22Rv1 (cell line): ENCODE measurements at regions not wholly inside any gene's neighbourhood (a gene's known extent, or its start where the extent isn't known, plus 50 kb on each side); places are given as distances from the start of the nearest gene placed in this dataset.

Experiments used
- H3K27ac ChIP-seq: fragments of 450-650 bp; 2 replicates; pipeline ENCODE4 v1.5.1; 2017
- CTCF ChIP-seq: fragments of 450-650 bp; IDR thresholded peaks from 2 replicates; pipeline ENCODE4 v1.5.1; 2017; ENCODE audit warnings: mild to moderate bottlenecking
- ZFX ChIP-seq: fragments of 450-650 bp; IDR thresholded peaks from 2 replicates; pipeline ENCODE4 v1.6.1; 2017; ENCODE audit warnings: antibody characterized with exemption, borderline replicate concordance

DNA sequence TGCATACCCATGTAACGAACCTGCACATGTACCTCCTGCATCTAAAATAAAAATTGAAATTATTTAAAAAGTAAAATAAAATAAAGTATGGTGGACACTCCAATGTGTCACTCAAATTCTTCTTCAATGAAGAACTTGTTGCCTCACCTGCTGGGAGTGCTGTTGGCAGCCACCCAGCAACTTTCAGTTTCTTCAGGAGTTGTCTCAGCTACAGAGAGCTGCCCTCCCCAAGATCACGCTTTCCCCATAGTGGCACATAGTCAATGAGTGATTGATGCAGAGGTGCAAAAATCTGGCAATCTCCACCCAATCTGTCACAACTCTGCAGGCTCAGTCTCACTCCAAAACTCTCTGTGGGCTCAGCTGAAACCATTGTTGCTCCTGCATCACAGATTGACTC, 92.3 kb upstream of the C11orf87 start:
- TF ChIP-seq CTCF = no peak
- TF ChIP-seq ZFX = no peak
- no peak overlapping the region for H3K27ac ChIP-seq

DNA sequence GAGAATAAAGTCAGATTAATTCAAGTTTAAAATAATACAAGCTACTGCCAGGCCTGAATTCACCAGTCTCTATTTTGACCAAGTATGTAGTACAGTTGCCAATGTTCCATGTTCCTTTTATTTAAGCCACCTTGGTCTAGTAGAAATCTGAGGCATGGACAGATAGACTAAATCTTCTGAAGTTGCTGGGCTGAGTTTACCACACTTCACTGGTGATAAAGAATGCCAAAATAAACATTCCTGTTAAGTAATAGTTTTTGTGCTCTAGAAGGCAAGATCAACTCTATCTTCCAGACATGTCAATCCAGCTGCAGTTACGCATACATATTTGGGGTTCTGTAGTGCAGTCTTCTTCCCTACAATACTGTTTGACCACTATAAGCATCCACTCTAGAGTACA, 83.9 kb upstream of the C11orf87 start:
- H3K27ac ChIP-seq = no peak overlapping the region
- TF ChIP-seq CTCF (no peak), ZFX (no peak)

- TF ChIP-seq ZFX = no peak
- TF ChIP-seq CTCF = no peak
- no peak overlapping the region for H3K27ac ChIP-seq
Observed at GRCh38 chr11:109342261-109342660, 79.7 kb upstream of the C11orf87 start.

DNA sequence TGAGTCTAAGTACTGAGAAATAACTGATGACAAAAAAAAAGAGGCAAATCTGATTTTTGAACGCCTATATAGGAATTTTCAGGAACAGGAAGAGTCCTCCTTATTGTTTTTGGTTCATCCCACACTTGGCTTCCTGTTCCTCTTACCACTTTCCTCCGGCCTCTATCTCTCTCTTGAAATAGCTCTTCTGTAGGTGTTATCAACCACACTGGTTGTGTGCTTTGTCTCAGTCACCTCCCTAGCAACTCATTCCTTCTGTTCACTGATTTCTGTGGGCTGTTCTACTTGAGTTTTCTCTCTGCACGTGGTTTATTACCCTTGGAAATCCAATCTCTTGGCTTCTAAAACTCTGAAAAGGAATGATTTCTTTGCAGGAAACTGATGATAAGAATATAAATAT, 78.7 kb upstream of the C11orf87 start:
- TF ChIP-seq ZFX (no peak), CTCF (no peak)
- H3K27ac ChIP-seq = no peak overlapping the region

DNA sequence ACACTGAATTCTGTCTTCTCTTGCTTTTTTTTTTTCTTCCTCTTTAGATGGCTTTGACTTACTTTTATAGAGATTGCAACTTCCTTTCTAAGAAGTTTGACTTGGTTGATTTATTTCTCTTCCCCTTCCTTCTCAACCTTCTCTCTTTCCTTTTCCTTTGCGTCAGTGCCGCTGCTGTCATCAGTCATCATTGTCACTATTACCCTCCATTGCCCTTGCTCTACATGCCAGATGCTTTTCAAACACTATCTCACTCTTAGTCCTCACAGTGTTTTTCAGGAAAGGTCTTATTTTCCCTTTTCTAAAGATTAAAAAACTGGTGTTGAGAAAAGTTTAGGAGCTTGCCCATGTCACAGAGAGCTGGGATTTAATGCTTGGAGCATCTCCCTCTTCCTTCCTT, 74.7 kb upstream of the C11orf87 start:
- TF ChIP-seq ZFX = no peak
- TF ChIP-seq CTCF = no peak
- no peak overlapping the region for H3K27ac ChIP-seq

GRCh38 chr11:109349276-109350080, 72.5 kb upstream of the C11orf87 start:
- no peak for TF ChIP-seq ZFX
- H3K27ac ChIP-seq = no peak overlapping the region

DNA sequence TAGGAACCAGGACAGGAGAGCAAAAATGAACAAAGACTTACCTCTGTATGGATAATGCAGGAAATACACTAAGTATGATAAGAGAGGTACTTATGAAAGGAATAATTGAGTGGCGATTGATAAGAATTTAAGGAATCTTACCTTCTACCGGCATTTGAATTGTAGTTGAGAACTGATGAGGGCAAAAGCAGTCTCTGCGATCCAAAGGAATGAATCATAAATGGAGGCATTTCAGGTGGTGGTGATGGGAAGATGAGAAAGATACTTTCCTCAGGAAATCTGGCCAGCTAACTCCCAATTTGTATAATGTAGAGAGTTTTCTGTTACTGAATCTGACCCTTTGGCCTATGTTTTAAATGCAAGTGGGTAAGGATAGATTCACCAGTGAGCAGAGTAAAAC, 71.9 kb upstream of the C11orf87 start:
- no peak overlapping the region for H3K27ac ChIP-seq
- TF ChIP-seq CTCF (no peak), ZFX (no peak)

- no peak for TF ChIP-seq ZFX
- TF ChIP-seq CTCF = no peak
- H3K27ac ChIP-seq = no peak overlapping the region
Observed at GRCh38 chr11:109362059-109362458, 59.9 kb upstream of the C11orf87 start.
